IMR-90 (cell line): ENCODE measurements at regions not wholly inside any gene's neighbourhood (a gene's known extent, or its start where the extent isn't known, plus 50 kb on each side); places are given as distances from the start of the nearest gene placed in this dataset.

Source experiments
- ATAC-seq: fragments of 200-7000 bp; cut with Tn5 transposase; 2 replicates; pipeline ENCODE4 v1.9.1; 2020; ENCODE audit warnings: low read depth, mild to moderate bottlenecking, moderate library complexity
- BruUV-seq: library from RNA; stranded (reverse); fragments of 400-500 nt; replicated peaks from 2 replicates; lab custom pipeline; 2021; lab: Mats Ljungman, UMichigan
- CTCF ChIA-PET: fragments of 300-600 bp; formaldehyde crosslinking; extraction: SDS; loops from one replicate; lab custom pipeline; 2021; ENCODE audit warnings: antibody characterized with exemption; lab: Yijun Ruan, JAX
- POLR2A ChIA-PET: fragments of 300-600 bp; sonication (Branson Sonifier 250); formaldehyde crosslinking; loops from one replicate; lab custom pipeline; 2022; ENCODE audit warnings: antibody characterized with exemption; ENCODE audit not compliant: unreplicated experiment; lab: Charles Lee
- DNase-seq: peaks from one replicate; pipeline ENCODE4 v3.0.0; 2013
- H2AFZ ChIP-seq: replicated peaks from 2 replicates; pipeline ENCODE3; 2013; ENCODE audit warnings: low read length, mild to moderate bottlenecking; ENCODE audit not compliant: poor library complexity
- H2AK5ac ChIP-seq: 2 replicates; pipeline ENCODE4 v1.6.1; 2013; ENCODE audit warnings: low read depth, low read length, inconsistent platforms
- H2AK9ac ChIP-seq: replicated peaks from 2 replicates; pipeline ENCODE3; 2013; ENCODE audit warnings: mild to moderate bottlenecking, low read depth, low read length, moderate library complexity; ENCODE audit not compliant: poor library complexity
- H2BK120ac ChIP-seq: 2 replicates; pipeline ENCODE4 v1.6.1; 2013; ENCODE audit warnings: low read depth, low read length, inconsistent platforms
- H2BK15ac ChIP-seq: 3 replicates; pipeline ENCODE4 v1.6.1; 2013; ENCODE audit warnings: low read depth, low read length, inconsistent platforms
- H2BK20ac ChIP-seq: 2 replicates; pipeline ENCODE4 v1.6.1; 2013; ENCODE audit warnings: low read depth, mild to moderate bottlenecking, inconsistent platforms, low read length, moderate library complexity
- H2BK5ac ChIP-seq: 2 replicates; pipeline ENCODE4 v1.6.1; 2013; ENCODE audit warnings: mild to moderate bottlenecking, low read depth, low read length, inconsistent platforms; ENCODE audit not compliant: poor library complexity, severe bottlenecking
- H3K14ac ChIP-seq: replicated peaks from 2 replicates; pipeline ENCODE4 v1.6.1; 2013; ENCODE audit warnings: low read depth, low read length, inconsistent platforms
- H3K18ac ChIP-seq: 2 replicates; pipeline ENCODE4 v1.6.1; 2013; ENCODE audit warnings: low read depth, low read length, control low read depth
- H3K23ac ChIP-seq: 2 replicates; pipeline ENCODE4 v1.6.1; 2013; ENCODE audit warnings: low read depth, low read length, inconsistent platforms
- H3K27ac ChIP-seq: 2 replicates; pipeline ENCODE4 v1.5.1; 2013; ENCODE audit warnings: mild to moderate bottlenecking, control low read depth, low read length; ENCODE audit not compliant: insufficient read depth
- H3K27me3 ChIP-seq: 2 replicates; pipeline ENCODE4 v1.6.1; 2013; ENCODE audit warnings: low read length; ENCODE audit not compliant: control insufficient read depth, insufficient read depth
- H3K36me3 ChIP-seq: 2 replicates; pipeline ENCODE4 v1.6.1; 2013; ENCODE audit warnings: low read length, mixed read lengths; ENCODE audit not compliant: control insufficient read depth, insufficient read depth
- H3K4ac ChIP-seq: 2 replicates; pipeline ENCODE4 v1.6.1; 2013; ENCODE audit warnings: low read depth, low read length, inconsistent platforms
- H3K4me1 ChIP-seq: 2 replicates; pipeline ENCODE4 v1.6.1; 2013; ENCODE audit warnings: low read length, mixed read lengths; ENCODE audit not compliant: control insufficient read depth, insufficient read depth
- H3K4me2 ChIP-seq: 2 replicates; pipeline ENCODE4 v1.6.1; 2013; ENCODE audit warnings: low read depth, mild to moderate bottlenecking, control low read depth, low read length, moderate library complexity
- H3K4me3 ChIP-seq: 2 replicates; pipeline ENCODE4 v1.5.1; 2013; ENCODE audit warnings: low read depth, mild to moderate bottlenecking, control low read depth, low read length, moderate library complexity; ENCODE audit not compliant: insufficient read depth
- H3K56ac ChIP-seq: 2 replicates; pipeline ENCODE4 v1.6.1; 2013; ENCODE audit warnings: low read length, inconsistent platforms; ENCODE audit not compliant: insufficient read depth; ENCODE audit errors: extremely low read depth
- H3K79me1 ChIP-seq, 2 experiments: 2 replicates each; pipeline ENCODE4 v1.6.1; 2013; ENCODE audit warnings: low read length in 2 of 2, inconsistent platforms in 1 of 2, low read depth in 1 of 2
- H3K9ac ChIP-seq: 2 replicates; pipeline ENCODE4 v1.6.1; 2013; ENCODE audit warnings: low read depth, low read length, control low read depth
- H3K9me1 ChIP-seq: 2 replicates; pipeline ENCODE4 v1.6.1; 2013; ENCODE audit warnings: low read length, inconsistent platforms; ENCODE audit not compliant: insufficient read depth
- H3K9me3 ChIP-seq: 2 replicates; pipeline ENCODE4 v1.6.1; 2013; ENCODE audit warnings: low read length; ENCODE audit not compliant: control insufficient read depth, insufficient read depth
- H4K20me1 ChIP-seq: 2 replicates; pipeline ENCODE4 v1.6.1; 2013; ENCODE audit warnings: low read length, inconsistent platforms; ENCODE audit not compliant: insufficient read depth
- H4K5ac ChIP-seq: 2 replicates; pipeline ENCODE4 v1.6.1; 2013; ENCODE audit warnings: mild to moderate bottlenecking, low read depth, low read length, control low read depth
- H4K8ac ChIP-seq, 2 experiments: 2 replicates each; pipeline ENCODE4 v1.6.1; 2013; ENCODE audit warnings: low read depth in 2 of 2, low read length in 2 of 2, control low read depth in 1 of 2, inconsistent platforms in 1 of 2
- H4K91ac ChIP-seq: 2 replicates; pipeline ENCODE4 v1.6.1; 2013; ENCODE audit warnings: low read depth, low read length, inconsistent platforms; ENCODE audit not compliant: insufficient read depth
- BHLHE40 ChIP-seq: fragments of 150-350 bp; IDR thresholded peaks from 2 replicates; pipeline ENCODE4 v1.6.1; 2016; ENCODE audit warnings: mild to moderate bottlenecking, low read depth, low read length
- CEBPB ChIP-seq: IDR thresholded peaks from 2 replicates; pipeline ENCODE4 v1.6.1; 2012; ENCODE audit warnings: low read depth, low read length, improper control_type of control experiment
- CTCF ChIP-seq: conservative IDR thresholded peaks from 2 replicates; pipeline ENCODE4 v1.5.1; 2012; ENCODE audit warnings: mild to moderate bottlenecking, low read depth, low read length, improper control_type of control experiment
- FOS ChIP-seq: fragments of 150-350 bp; IDR thresholded peaks from 2 replicates; pipeline ENCODE4 v1.6.1; 2016; ENCODE audit warnings: low read depth, low read length
- MAFK ChIP-seq: IDR thresholded peaks from 2 replicates; pipeline ENCODE4 v1.6.1; 2012; ENCODE audit warnings: low read depth, low read length, improper control_type of control experiment
- MAZ ChIP-seq: IDR thresholded peaks from 2 replicates; pipeline ENCODE4 v1.6.1; 2012; ENCODE audit warnings: low read depth, mild to moderate bottlenecking, low read length, improper control_type of control experiment, moderate library complexity, borderline replicate concordance
- MXI1 ChIP-seq: IDR thresholded peaks from 2 replicates; pipeline ENCODE4 v1.6.1; 2012; ENCODE audit warnings: low read depth, mild to moderate bottlenecking, low read length, moderate library complexity, borderline replicate concordance
- NFE2L2 ChIP-seq: fragments of 150-350 bp; IDR thresholded peaks from 2 replicates; pipeline ENCODE4 v1.6.1; 2016; ENCODE audit warnings: low read depth, mild to moderate bottlenecking, low read length
- POLR2A ChIP-seq: IDR thresholded peaks from 2 replicates; pipeline ENCODE4 v1.6.1; 2012; ENCODE audit warnings: mild to moderate bottlenecking, low read depth, low read length
- RAD21 ChIP-seq: IDR thresholded peaks from 2 replicates; pipeline ENCODE4 v1.6.1; 2012; ENCODE audit warnings: low read length, improper control_type of control experiment
- SMC3 ChIP-seq: fragments of 150-350 bp; IDR thresholded peaks from 2 replicates; pipeline ENCODE4 v1.6.1; 2016; ENCODE audit warnings: low read depth, mild to moderate bottlenecking, antibody characterized with exemption, low read length, moderate library complexity
- WGBS, 2 experiments: methylation state at CpG; one replicate each; pipeline versions ENCODE4 v1.1.5 to v1.1.7; 2013; ENCODE audit warnings: missing lambda C conversion rate in 2 of 2; ENCODE audit not compliant: insufficient read length in 1 of 2; ENCODE audit errors: extremely low coverage in 2 of 2; 5-methylcytosine and 5-hydroxymethylcytosine counted together
- dilution Hi-C: fragments of 300-500 bp; cut with HindIII; formaldehyde crosslinking; loops from one replicate; pipeline ENCODE4 v1.14.3; 2018; ENCODE audit warnings: low sequenced_read_pairs; ENCODE audit not compliant: unreplicated experiment
- in situ Hi-C: fragments of 300-500 bp; cut with MboI; formaldehyde crosslinking; loops from 3 replicates; pipeline ENCODE4 v1.14.3; 2019; ENCODE audit warnings: low sequenced_read_pairs, inconsistent platforms, mixed read lengths
- intact Hi-C: fragments of 100-400 bp; cut with micrococcal nuclease; formaldehyde crosslinking; loops from 2 replicates; pipeline ENCODE4 v1.10.0; 2022
- TF ChIP-seq, protein P1 (sequence below): fragments of 150-350 bp; IDR thresholded peaks from 2 replicates; pipeline ENCODE4 v1.6.1; 2017; ENCODE audit warnings: mild to moderate bottlenecking, antibody characterized with exemption, low read length, low read depth

DNA sequence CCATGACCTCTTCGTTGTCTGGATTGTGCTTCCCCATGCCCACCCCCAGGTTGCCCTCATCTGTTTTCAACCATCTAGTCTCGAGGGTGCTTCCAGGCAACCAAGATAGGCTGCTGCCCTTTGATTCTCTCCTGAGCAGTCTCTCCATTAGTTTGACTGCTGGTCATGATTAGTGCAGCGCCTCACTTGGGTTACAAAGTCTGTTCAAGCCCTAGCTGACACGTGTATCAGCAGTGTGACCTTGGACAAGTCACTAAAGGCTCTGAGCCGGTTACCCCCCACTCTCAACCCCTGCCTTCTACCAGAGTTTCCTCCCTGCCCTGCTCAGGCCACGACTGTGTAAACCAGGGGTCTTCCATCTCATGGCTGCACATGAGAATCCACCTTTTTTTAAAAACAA, 185.3 kb upstream of the PWP1 start:
- H3K4me3 ChIP-seq: no peak overlapping the region
- no peaks in the 10 kb centered on the region for H3K4me1 ChIP-seq
- no peak overlapping the region for H3K9ac ChIP-seq
- H4K8ac ChIP-seq: no peak overlapping the region
- ChIA-PET CTCF (no interaction called here), POLR2A (no interaction called here)
- H3K4me2 ChIP-seq: no peak overlapping the region
- H3K18ac ChIP-seq: no peak overlapping the region
- H3K27ac ChIP-seq: no peak overlapping the region
- no peak overlapping the region for H2BK5ac ChIP-seq
- H2AK9ac ChIP-seq: no peak overlapping the region
- ATAC-seq (no peak), DNase-seq (no peak)
- H3K79me1 ChIP-seq: no peaks in the 10 kb centered on the region
- no peaks in the 10 kb centered on the region for H3K9me1 ChIP-seq
- H2BK120ac ChIP-seq: no peak overlapping the region
- no peak overlapping the region for H3K4ac ChIP-seq
- no peaks in the 10 kb centered on the region for H3K27me3 ChIP-seq
- H3K14ac ChIP-seq: no peak overlapping the region
- H3K36me3 ChIP-seq: no peaks in the 10 kb centered on the region
- intact Hi-C loops: no loop called here
- BruUV-seq: no TSS peak
- no peak overlapping the region for H2BK15ac ChIP-seq
- dilution Hi-C loops: no loop called here
- H2AK5ac ChIP-seq: no peak overlapping the region
- no peak overlapping the region for H2BK20ac ChIP-seq
- H3K9me3 ChIP-seq: peaks cover 2% of the 10 kb centered on the region; the same call in 1 of the 2 replicates
- no peak overlapping the region for H4K5ac ChIP-seq
- H3K23ac ChIP-seq: no peak overlapping the region
- no peak overlapping the region for H2AFZ ChIP-seq
- H4K20me1 ChIP-seq: no peaks in the 10 kb centered on the region
- TF ChIP-seq SMC3: no peak
- no peak for TF ChIP-seq MAFK
- no peak for TF ChIP-seq MAZ
- TF ChIP-seq, protein P1, sequence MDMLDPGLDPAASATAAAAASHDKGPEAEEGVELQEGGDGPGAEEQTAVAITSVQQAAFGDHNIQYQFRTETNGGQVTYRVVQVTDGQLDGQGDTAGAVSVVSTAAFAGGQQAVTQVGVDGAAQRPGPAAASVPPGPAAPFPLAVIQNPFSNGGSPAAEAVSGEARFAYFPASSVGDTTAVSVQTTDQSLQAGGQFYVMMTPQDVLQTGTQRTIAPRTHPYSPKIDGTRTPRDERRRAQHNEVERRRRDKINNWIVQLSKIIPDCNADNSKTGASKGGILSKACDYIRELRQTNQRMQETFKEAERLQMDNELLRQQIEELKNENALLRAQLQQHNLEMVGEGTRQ: no peak
- TF ChIP-seq CTCF: no peak
- no peak for TF ChIP-seq MXI1
- TF ChIP-seq FOS: no peak
- TF ChIP-seq BHLHE40: no peak
- no peak for TF ChIP-seq POLR2A
- TF ChIP-seq NFE2L2: no peak
- TF ChIP-seq RAD21: no peak
- no peak for TF ChIP-seq CEBPB
- H3K56ac ChIP-seq: no peak overlapping the region
- H4K91ac ChIP-seq: no peak overlapping the region
- in situ Hi-C loops: no loop called here
- WGBS, 2 experiments: 61% methylated on average over 2 of the region's 6 CpGs; no CpG with 5 or more reads in 1 of the 2 experiments
